SK-N-SH (cell line): ENCODE measurements at regions not wholly inside any gene's neighbourhood (a gene's known extent, or its start where the extent isn't known, plus 50 kb on each side); places are given as distances from the start of the nearest gene placed in this dataset.
"Not testable (repeated sequence)": the region's sequence is repeated elsewhere in the genome, so short reads cannot be mapped to it uniquely, and the experiment has no call there.

Source experiments
- CTCF ChIA-PET: fragments of 300-600, 350-600 bp; formaldehyde crosslinking; extraction: SDS; loops from one replicate; lab custom pipeline; 2021; lab: Yijun Ruan, JAX
- POLR2A ChIA-PET: fragments of 350-600 bp; sonication (Branson Sonifier 250); formaldehyde crosslinking; extraction: SDS; loops from one replicate; lab custom pipeline; 2020; ENCODE audit warnings: antibody characterized with exemption, inconsistent platforms; lab: Yijun Ruan, JAX
- DNase-seq: peaks from one replicate; pipeline ENCODE4 v3.0.0; 2012
- H2AFZ ChIP-seq: fragments of 200-600 bp; sonication (generic); 2 replicates; pipeline ENCODE4 v1.8.1; 2016; ENCODE audit warnings: antibody characterized with exemption, mild to moderate bottlenecking, low read depth
- H3F3A ChIP-seq: fragments of 200-600 bp; sonication (generic); replicated peaks from 2 replicates; pipeline ENCODE3; 2016; ENCODE audit warnings: antibody characterized with exemption, mild to moderate bottlenecking; ENCODE audit not compliant: insufficient read depth
- H3K27ac ChIP-seq, 2 experiments: fragments of 200-500 bp in 1 of 2; fragments of 200-600 bp in 1 of 2; sonication (Bioruptor generic) in 1 of 2; sonication (generic), shearing (Covaris generic) in 1 of 2; 2 replicates each; pipeline versions ENCODE4 v1.5.1 to v1.6.1; 2014 to 2016; ENCODE audit warnings: low read depth in 2 of 2, inconsistent platforms in 1 of 2, low read length in 1 of 2, mild to moderate bottlenecking in 1 of 2, mixed read lengths in 1 of 2
- H3K27me3 ChIP-seq: fragments of 200-600 bp; sonication (generic), shearing (Covaris generic); 2 replicates; pipeline ENCODE4 v1.6.1; 2016; ENCODE audit warnings: mixed run types; ENCODE audit not compliant: insufficient read depth
- H3K36me3 ChIP-seq, 2 experiments: fragments of 200-500 bp in 1 of 2; fragments of 200-600 bp in 1 of 2; sonication (Bioruptor generic) in 1 of 2; sonication (generic) in 1 of 2; replicated peaks in 1 of 2; 2 replicates each; pipeline versions ENCODE3 to v1.5.1; 2014 to 2016; ENCODE audit warnings: low read length in 1 of 2, mild to moderate bottlenecking in 1 of 2; ENCODE audit not compliant: insufficient read depth in 2 of 2, control insufficient read depth in 1 of 2
- H3K4me1 ChIP-seq, 2 experiments: fragments of 200-500 bp in 1 of 2; fragments of 200-600 bp in 1 of 2; sonication (Bioruptor generic) in 1 of 2; sonication (generic), shearing (Covaris generic) in 1 of 2; 2 replicates each; pipeline versions ENCODE4 v1.5.1 to v1.6.1; 2014 to 2016; ENCODE audit warnings: low read depth in 1 of 2, low read length in 1 of 2, mixed run types in 1 of 2; ENCODE audit not compliant: insufficient read depth in 2 of 2, control insufficient read depth in 1 of 2
- H3K4me2 ChIP-seq: fragments of 200-600 bp; sonication (generic), shearing (Covaris generic); 2 replicates; pipeline ENCODE4 v1.6.1; 2017; ENCODE audit warnings: mixed run types
- H3K4me3 ChIP-seq, 2 experiments: fragments of 200-500 bp in 1 of 2; fragments of 200-600 bp in 1 of 2; sonication (Bioruptor generic) in 1 of 2; sonication (generic), shearing (Covaris generic) in 1 of 2; 2 replicates each; pipeline versions ENCODE4 v1.5.1 to v1.8.1; 2014 to 2016; ENCODE audit warnings: low read depth in 2 of 2, inconsistent platforms in 1 of 2, low read length in 1 of 2, mild to moderate bottlenecking in 1 of 2, mixed read lengths in 1 of 2, moderate library complexity in 1 of 2
- H3K79me2 ChIP-seq: fragments of 200-600 bp; sonication (generic); 2 replicates; pipeline ENCODE4 v1.8.1; 2017; ENCODE audit warnings: mild to moderate bottlenecking; ENCODE audit not compliant: insufficient read depth
- H3K9ac ChIP-seq: fragments of 200-600 bp; sonication (generic); 2 replicates; pipeline ENCODE4 v1.6.1; 2017; ENCODE audit warnings: mixed run types
- H3K9me2 ChIP-seq: fragments of 200-600 bp; sonication (generic); 2 replicates; pipeline ENCODE4 v1.6.1; 2017; ENCODE audit warnings: mixed run types
- H3K9me3 ChIP-seq: fragments of 200-600 bp; sonication (generic); 2 replicates; pipeline ENCODE4 v1.6.1; 2017; ENCODE audit warnings: mixed run types, mild to moderate bottlenecking, moderate library complexity
- H4K20me1 ChIP-seq: fragments of 200-600 bp; sonication (generic); 2 replicates; pipeline ENCODE4 v1.6.1; 2017; ENCODE audit warnings: mild to moderate bottlenecking, mixed run types; ENCODE audit not compliant: insufficient read depth
- ELF1 ChIP-seq: IDR thresholded peaks from 2 replicates; pipeline ENCODE4 v1.4.0; 2012
- EP300 ChIP-seq, 2 experiments: IDR thresholded peaks; 2 replicates each; pipeline versions ENCODE4 v1.4.0 to v1.6.1; 2012; ENCODE audit warnings: borderline replicate concordance in 1 of 2, low read depth in 1 of 2, low read length in 1 of 2
- EZH2phosphoT487 ChIP-seq: fragments of 200-600 bp; sonication (generic); IDR thresholded peaks from 2 replicates; pipeline ENCODE4 v1.6.1; 2017; ENCODE audit warnings: low read depth, mixed run types, mild to moderate bottlenecking, antibody characterized with exemption, moderate library complexity, borderline replicate concordance
- RCOR1 ChIP-seq: fragments of 150-350 bp; IDR thresholded peaks from 2 replicates; pipeline ENCODE4 v1.6.1; 2017; ENCODE audit warnings: antibody characterized with exemption, low read length
- RFX5 ChIP-seq: IDR thresholded peaks from 2 replicates; pipeline ENCODE4 v1.6.1; 2012; ENCODE audit warnings: mild to moderate bottlenecking, improper control_type of control experiment, low read length
- SIN3A ChIP-seq: IDR thresholded peaks from 2 replicates; pipeline ENCODE4 v1.6.1; 2012; ENCODE audit warnings: low read depth, mild to moderate bottlenecking, low read length, moderate library complexity, borderline replicate concordance
- TAF1 ChIP-seq: IDR thresholded peaks from 2 replicates; pipeline ENCODE4 v1.6.1; 2012; ENCODE audit warnings: low read depth, mild to moderate bottlenecking, low read length, moderate library complexity, borderline replicate concordance
- ZBTB33 ChIP-seq: IDR thresholded peaks from 2 replicates; pipeline ENCODE4 v1.4.0; 2012; ENCODE audit warnings: low read depth, borderline replicate concordance
- WGBS: methylation state at CpG from one replicate; pipeline ENCODE4 v1.1.6; 2017; ENCODE audit warnings: low lambda C conversion rate; 5-methylcytosine and 5-hydroxymethylcytosine counted together

GRCh38 chr2:200121931-200122330, 166.5 kb downstream of the MAIP1 start (continued):
- TF ChIP-seq EZH2phosphoT487: no peak
- TF ChIP-seq ZBTB33: no peak
- TF ChIP-seq TAF1: no peak

- no peaks in the 10 kb centered on the region for H3K9me3 ChIP-seq
- H3K9ac ChIP-seq: no peak overlapping the region
- peaks cover 0 to 2% of the 10 kb centered on the region in 2 experiments; a peak in 1 of 4 replicates for H3K4me1 ChIP-seq
- no peaks in the 10 kb centered on the region for H3K79me2 ChIP-seq
- H3K36me3 ChIP-seq: no peaks in the 10 kb centered on the region
- H4K20me1 ChIP-seq: no peaks in the 10 kb centered on the region
- no peak overlapping the region for H3K4me2 ChIP-seq
- POLR2A ChIA-PET: no interaction called here
- no peaks in the 10 kb centered on the region for H3F3A ChIP-seq
- CTCF ChIA-PET: no interaction called here
- no peaks in the 10 kb centered on the region; the same call in 1 of the 2 replicates for H3K27me3 ChIP-seq
- H3K27ac ChIP-seq: no peak overlapping the region
- no peak overlapping the region for H2AFZ ChIP-seq
- H3K4me3 ChIP-seq: no peak overlapping the region
- DNase-seq: no peak
- H3K9me2 ChIP-seq: no peaks in the 10 kb centered on the region
- TF ChIP-seq RCOR1 (no peak), RFX5 (no peak), SIN3A (no peak), EP300 (IDR thresholded peaks at IDR 0.05; ENCODE audit: borderline replicate concordance in 1 of 2, low read depth in 1 of 2, low read length in 1 of 2) (no peak), ELF1 (no peak)
- TF ChIP-seq, all 33 proteins: peak for 0
Measured at GRCh38 chr2:200122683-200123082, 167.3 kb downstream of the MAIP1 start.

GRCh38 chr2:200124665-200125368, 169.4 kb downstream of the MAIP1 start:
- H3K36me3 ChIP-seq, H3K27me3 ChIP-seq, CTCF ChIA-PET, H3K27ac ChIP-seq, H3K4me1 ChIP-seq, H4K20me1 ChIP-seq, H3K9me3 ChIP-seq, H3F3A ChIP-seq, H3K79me2 ChIP-seq, H2AFZ ChIP-seq, DNase-seq, H3K4me3 ChIP-seq, POLR2A ChIA-PET, H3K9ac ChIP-seq, H3K4me2 ChIP-seq, H3K9me2 ChIP-seq: not testable (repeated sequence)
- 55% methylated on average over 10 of the region's 10 CpGs for WGBS
